ENCODE measurements at regions not wholly inside any gene's neighbourhood (a gene's known extent, or its start where the extent isn't known, plus 50 kb on each side); places are given as distances from the start of the nearest gene placed in this dataset.

DNA sequence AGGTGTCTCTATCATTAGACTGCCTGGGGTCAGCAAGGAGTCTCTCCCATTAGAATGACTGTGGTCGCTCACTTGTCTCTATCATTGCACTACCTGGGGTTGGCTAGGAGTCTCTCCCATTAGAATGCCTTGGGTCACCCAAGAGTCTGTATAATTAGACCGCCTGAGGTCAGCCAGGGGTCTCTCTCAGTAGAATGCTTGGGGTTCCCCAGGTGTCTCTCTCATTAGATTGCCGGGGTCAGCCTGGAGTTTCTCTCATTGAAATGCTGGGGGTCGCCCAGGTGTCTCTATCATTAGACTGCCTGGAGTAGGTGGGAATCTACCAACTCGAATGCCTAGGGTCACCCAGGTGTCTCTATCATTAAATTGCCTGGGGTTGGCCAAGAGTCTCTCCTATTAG lies 2231.6 kb downstream of the TP53TG3F start:
- POLR2A ChIA-PET = no interaction called here
- no peaks in the 10 kb centered on the region for H3K36me3 Mint-ChIP-seq (ENCODE audit: low read depth)
- CTCF ChIA-PET = no interaction called here

DNA sequence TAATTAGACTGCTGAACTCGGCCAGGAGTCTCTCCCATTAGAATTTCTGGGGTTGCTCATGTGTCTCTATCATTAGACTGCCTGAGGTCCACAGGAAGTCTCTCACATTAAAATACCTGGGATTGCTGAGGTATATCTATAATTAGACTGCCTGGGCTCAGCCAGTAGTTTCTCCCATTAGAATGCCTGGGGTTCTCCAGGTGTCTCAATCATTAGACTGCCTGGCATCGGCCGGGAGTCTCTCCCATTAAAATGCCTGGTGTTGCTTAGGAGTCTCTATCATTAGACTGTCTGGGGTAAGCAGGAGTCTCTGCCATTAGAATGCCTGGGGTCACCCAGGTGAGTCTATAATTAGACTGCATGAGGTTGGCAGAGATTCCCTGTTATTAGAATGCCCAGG lies 2233.4 kb downstream of the TP53TG3F start:
- POLR2A ChIA-PET = no interaction called here
- Mint-ChIP-seq H3K4me1 (ENCODE audit: low read depth) (no peaks in the 10 kb centered on the region), H3K4me3 (no peak overlapping the region), H3K36me3 (ENCODE audit: low read depth) (no peaks in the 10 kb centered on the region), H3K9me3 (peaks cover 37% of the 10 kb centered on the region), H3K27ac (no peak overlapping the region), H3K27me3 (no peaks in the 10 kb centered on the region)
- DNase-seq (no peak), ATAC-seq (no peak)
- TF ChIP-seq, protein P1, sequence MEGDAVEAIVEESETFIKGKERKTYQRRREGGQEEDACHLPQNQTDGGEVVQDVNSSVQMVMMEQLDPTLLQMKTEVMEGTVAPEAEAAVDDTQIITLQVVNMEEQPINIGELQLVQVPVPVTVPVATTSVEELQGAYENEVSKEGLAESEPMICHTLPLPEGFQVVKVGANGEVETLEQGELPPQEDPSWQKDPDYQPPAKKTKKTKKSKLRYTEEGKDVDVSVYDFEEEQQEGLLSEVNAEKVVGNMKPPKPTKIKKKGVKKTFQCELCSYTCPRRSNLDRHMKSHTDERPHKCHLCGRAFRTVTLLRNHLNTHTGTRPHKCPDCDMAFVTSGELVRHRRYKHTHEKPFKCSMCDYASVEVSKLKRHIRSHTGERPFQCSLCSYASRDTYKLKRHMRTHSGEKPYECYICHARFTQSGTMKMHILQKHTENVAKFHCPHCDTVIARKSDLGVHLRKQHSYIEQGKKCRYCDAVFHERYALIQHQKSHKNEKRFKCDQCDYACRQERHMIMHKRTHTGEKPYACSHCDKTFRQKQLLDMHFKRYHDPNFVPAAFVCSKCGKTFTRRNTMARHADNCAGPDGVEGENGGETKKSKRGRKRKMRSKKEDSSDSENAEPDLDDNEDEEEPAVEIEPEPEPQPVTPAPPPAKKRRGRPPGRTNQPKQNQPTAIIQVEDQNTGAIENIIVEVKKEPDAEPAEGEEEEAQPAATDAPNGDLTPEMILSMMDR (IDR thresholded peaks at IDR 0.05) = no peak
- CTCF ChIA-PET = no interaction called here
- intact Hi-C loops (cut with micrococcal nuclease) = no loop called here

More for the DNA sequence above, 2231.6 kb downstream of the TP53TG3F start:
- H3K4me3 Mint-ChIP-seq = no peak overlapping the region
- H3K27ac Mint-ChIP-seq = no peak overlapping the region
- peaks cover 39% of the 10 kb centered on the region for H3K9me3 Mint-ChIP-seq
- no peak for DNase-seq
- no peak for ATAC-seq
- no peaks in the 10 kb centered on the region for H3K4me1 Mint-ChIP-seq (ENCODE audit: low read depth)
- TF ChIP-seq, protein P1 (IDR thresholded peaks at IDR 0.05) = no peak
- intact Hi-C loops (cut with micrococcal nuclease) = no loop called here
- H3K27me3 Mint-ChIP-seq = no peaks in the 10 kb centered on the region

DNA sequence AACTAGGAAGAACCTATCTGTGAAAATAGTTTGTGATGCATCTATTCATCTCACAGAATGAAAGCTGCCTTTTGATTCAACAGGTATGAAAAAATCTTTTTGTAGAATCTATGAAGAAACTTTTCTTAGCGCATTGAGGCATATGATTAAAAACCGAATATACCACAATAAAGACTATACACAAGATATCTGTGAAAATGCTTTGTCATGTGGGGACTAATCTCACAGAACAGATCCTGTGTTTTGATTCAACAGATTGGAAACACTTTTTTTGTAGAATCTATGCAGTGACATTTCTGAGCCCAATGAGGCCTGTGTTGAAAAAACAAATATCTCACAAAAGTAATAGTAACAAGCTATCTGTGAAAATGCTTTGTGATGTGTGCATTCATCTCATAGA lies 2247.5 kb downstream of the TP53TG3F start:
- CTCF ChIA-PET = no interaction called here
- ATAC-seq (no peak), DNase-seq (no peak)
- POLR2A ChIA-PET = no interaction called here
- TF ChIP-seq, protein P1 (IDR thresholded peaks at IDR 0.05) = no peak
- Mint-ChIP-seq H3K4me1 (ENCODE audit: low read depth) (no peaks in the 10 kb centered on the region), H3K4me3 (no peak overlapping the region), H3K27ac (no peak overlapping the region), H3K36me3 (ENCODE audit: low read depth) (peaks cover 3% of the 10 kb centered on the region), H3K27me3 (no peaks in the 10 kb centered on the region), H3K9me3 (peaks cover 23% of the 10 kb centered on the region)
- intact Hi-C loops (cut with micrococcal nuclease) = no loop called here

DNA sequence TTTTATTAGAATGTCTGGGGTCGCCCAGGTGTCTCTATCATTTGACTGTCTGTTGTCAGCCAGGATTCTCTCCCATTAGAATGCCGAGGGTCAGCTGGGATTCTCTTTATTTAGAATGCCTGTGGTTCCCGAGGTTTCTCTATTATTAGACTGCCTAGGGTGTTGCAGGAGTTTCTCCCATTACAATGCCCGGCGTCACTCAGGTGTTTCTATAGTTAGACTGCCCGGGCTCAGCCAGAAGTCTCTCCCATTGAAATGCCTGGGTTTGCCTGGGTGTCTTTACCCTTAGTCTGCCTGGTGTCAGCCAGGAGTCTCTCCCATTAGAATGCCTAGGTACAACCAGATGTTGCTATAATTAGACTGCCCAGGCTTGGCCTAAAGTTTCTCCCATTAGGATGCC lies 2252.0 kb downstream of the TP53TG3F start:
- Mint-ChIP-seq H3K27ac (no peak overlapping the region), H3K27me3 (no peaks in the 10 kb centered on the region), H3K4me1 (ENCODE audit: low read depth) (no peaks in the 10 kb centered on the region), H3K9me3 (peaks cover 27% of the 10 kb centered on the region), H3K36me3 (ENCODE audit: low read depth) (no peaks in the 10 kb centered on the region), H3K4me3 (no peak overlapping the region)
- ChIA-PET CTCF (no interaction called here), POLR2A (no interaction called here)
- intact Hi-C loops (cut with micrococcal nuclease) = loop anchor here (10.0 kb wide), 1 partner anchor 63 kb away; no protein-coding TSS in a partner anchor
- ATAC-seq = no peak
- DNase-seq = no peak
- TF ChIP-seq, protein P1 (IDR thresholded peaks at IDR 0.05) = no peak

DNA sequence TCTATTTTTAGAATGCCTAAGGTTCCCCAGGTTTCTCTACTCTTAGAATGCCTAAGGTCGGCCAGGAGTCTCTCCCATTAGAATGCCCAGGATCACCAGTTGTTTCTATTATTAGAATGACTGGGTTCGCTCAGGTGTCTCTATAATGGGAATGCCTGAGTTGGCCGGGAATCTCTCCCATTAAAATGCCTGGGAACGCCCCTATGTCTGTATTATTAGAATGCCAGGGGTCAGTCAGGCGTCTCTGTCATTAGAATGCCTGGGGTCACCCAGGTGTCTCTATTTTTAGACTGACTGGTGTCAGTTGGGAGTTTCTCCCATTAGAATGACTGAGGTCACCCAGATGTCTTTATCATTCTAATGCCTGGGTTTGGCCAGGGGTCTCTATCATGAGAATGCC lies 2252.5 kb downstream of the TP53TG3F start:
- DNase-seq (no peak), ATAC-seq (no peak)
- Mint-ChIP-seq H3K36me3 (ENCODE audit: low read depth) (no peaks in the 10 kb centered on the region), H3K9me3 (peaks cover 32% of the 10 kb centered on the region), H3K27me3 (no peaks in the 10 kb centered on the region), H3K4me1 (ENCODE audit: low read depth) (no peaks in the 10 kb centered on the region), H3K4me3 (no peak overlapping the region), H3K27ac (no peak overlapping the region)
- intact Hi-C loops (cut with micrococcal nuclease) = loop anchor here (10.0 kb wide), 1 partner anchor 63 kb away; no protein-coding TSS in a partner anchor
- ChIA-PET POLR2A (no interaction called here), CTCF (no interaction called here)
- TF ChIP-seq, protein P1 (IDR thresholded peaks at IDR 0.05) = no peak

Data from activated CD8-positive, alpha-beta T cell treated with anti-CD3 and anti-CD28 coated beads for 36 hours (primary cell).